ENCODE measurements at regions not wholly inside any gene's neighbourhood (a gene's known extent, or its start where the extent isn't known, plus 50 kb on each side); places are given as distances from the start of the nearest gene placed in this dataset.

GRCh38 chr14:25150934-25151790 is 101.2 kb upstream of the STXBP6 start:
- TF ChIP-seq CTCF (IDR thresholded peaks at IDR 0.05; ENCODE audit: low read depth, low read length, missing control alignments) = peak; percentile 59
- no peak overlapping the region for H3K27ac ChIP-seq
- no peaks in the 10 kb centered on the region for H3K27me3 ChIP-seq (replicated peaks)
- H3K4me3 ChIP-seq (ENCODE audit: low read depth, low read length) = no peak overlapping the region
- peak; percentile 2 for DNase-seq
- H3K36me3 ChIP-seq (replicated peaks) = no peaks in the 10 kb centered on the region
- in situ Hi-C loops (cut with HindIII; ENCODE audit: low pct_ligation_motif_present, low sequenced_read_pairs) = no loop called here

- H3K4me3 ChIP-seq (ENCODE audit: low read depth, low read length) = no peak overlapping the region
- no peak overlapping the region for H3K27ac ChIP-seq
- no peaks in the 10 kb centered on the region for H3K36me3 ChIP-seq (replicated peaks)
- TF ChIP-seq CTCF (IDR thresholded peaks at IDR 0.05; ENCODE audit: low read depth, low read length, missing control alignments) = no peak
- in situ Hi-C loops (cut with HindIII; ENCODE audit: low pct_ligation_motif_present, low sequenced_read_pairs) = no loop called here
- DNase-seq = no peak
- H3K27me3 ChIP-seq (replicated peaks) = no peaks in the 10 kb centered on the region
Measured at GRCh38 chr14:25150401-25150800, 100.5 kb upstream of the STXBP6 start.

- in situ Hi-C loops (cut with HindIII; ENCODE audit: low pct_ligation_motif_present, low sequenced_read_pairs) = no loop called here
- DNase-seq = no peak
- H3K4me3 ChIP-seq (ENCODE audit: low read depth, low read length) = no peak overlapping the region
- H3K36me3 ChIP-seq (replicated peaks) = no peaks in the 10 kb centered on the region
- no peak overlapping the region for H3K27ac ChIP-seq
- H3K27me3 ChIP-seq (replicated peaks) = no peaks in the 10 kb centered on the region
- no peak for TF ChIP-seq CTCF (IDR thresholded peaks at IDR 0.05; ENCODE audit: low read depth, low read length, missing control alignments)
Measured at GRCh38 chr14:25140411-25140810, 90.5 kb upstream of the STXBP6 start.

- Histone ChIP-seq H3K27me3 (replicated peaks) (no peaks in the 10 kb centered on the region), H3K36me3 (replicated peaks) (no peaks in the 10 kb centered on the region), H3K4me3 (ENCODE audit: low read depth, low read length) (no peak overlapping the region), H3K27ac (no peak overlapping the region)
- in situ Hi-C loops (cut with HindIII; ENCODE audit: low pct_ligation_motif_present, low sequenced_read_pairs) = no loop called here
- TF ChIP-seq CTCF (IDR thresholded peaks at IDR 0.05; ENCODE audit: low read depth, low read length, missing control alignments) = no peak
- no peak for DNase-seq
Measured at GRCh38 chr14:25136811-25137210, 86.9 kb upstream of the STXBP6 start.

- H3K27ac ChIP-seq = no peak overlapping the region
- no peaks in the 10 kb centered on the region for H3K36me3 ChIP-seq (replicated peaks)
- in situ Hi-C loops (cut with HindIII; ENCODE audit: low pct_ligation_motif_present, low sequenced_read_pairs) = no loop called here
- no peaks in the 10 kb centered on the region for H3K27me3 ChIP-seq (replicated peaks)
- DNase-seq = no peak
- TF ChIP-seq CTCF (IDR thresholded peaks at IDR 0.05; ENCODE audit: low read depth, low read length, missing control alignments) = no peak
- H3K4me3 ChIP-seq (ENCODE audit: low read depth, low read length) = no peak overlapping the region
Measured at GRCh38 chr14:25134184-25134583, 84.2 kb upstream of the STXBP6 start.

All from brain microvascular endothelial cell (primary cell).